HG03565 (cell line): ENCODE measurements at regions not wholly inside any gene's neighbourhood (a gene's known extent, or its start where the extent isn't known, plus 50 kb on each side); places are given as distances from the start of the nearest gene placed in this dataset.
"Not testable (repeated sequence)": the region's sequence is repeated elsewhere in the genome, so short reads cannot be mapped to it uniquely, and the experiment has no call there.

ENCODE experiments used
- ATAC-seq: cut with Tn5 transposase; IDR thresholded peaks from one replicate; pipeline ENCODE4 v1.9.1; 2021; ENCODE audit warnings: mild to moderate bottlenecking, moderate library complexity; ENCODE audit not compliant: unreplicated experiment

DNA sequence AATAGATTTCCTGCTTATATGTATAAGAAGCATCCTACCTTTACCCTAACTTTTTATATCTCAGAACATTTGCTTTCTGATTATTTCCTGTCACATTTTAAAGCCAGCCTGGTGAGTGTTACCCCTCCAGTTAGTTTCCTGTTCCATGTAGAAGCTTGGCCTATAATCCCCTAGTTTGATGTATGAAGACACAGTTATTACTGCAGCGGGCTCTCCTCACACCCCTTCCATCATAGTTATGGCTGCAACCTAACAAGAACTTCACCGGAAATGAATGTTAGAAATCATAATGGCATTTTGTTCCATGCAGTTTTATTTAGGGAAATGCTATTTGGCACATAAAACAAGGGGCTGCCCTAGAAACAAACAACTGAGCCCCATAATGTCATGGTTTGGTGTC is 400.2 kb upstream of the SETBP1 start:
- no peak for ATAC-seq

DNA sequence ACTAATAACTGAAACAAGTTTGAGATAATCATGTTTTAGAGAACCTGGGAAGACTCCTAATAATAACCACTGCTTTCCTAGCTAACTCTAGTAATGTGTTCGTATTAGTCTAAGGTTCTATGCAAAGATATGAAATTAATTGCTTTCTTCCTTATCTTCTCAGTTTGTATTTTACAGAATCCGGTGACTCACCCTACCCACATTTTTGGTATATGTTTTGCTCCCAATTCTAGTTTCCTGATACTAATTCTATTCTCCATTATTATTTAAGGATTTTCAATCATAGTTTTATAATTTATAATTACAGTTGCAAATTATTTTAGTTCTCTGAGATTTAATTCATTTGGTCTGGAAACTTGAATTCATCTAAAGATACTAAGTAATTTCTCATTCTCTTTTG is 394.6 kb upstream of the SETBP1 start:
- no peak for ATAC-seq

DNA sequence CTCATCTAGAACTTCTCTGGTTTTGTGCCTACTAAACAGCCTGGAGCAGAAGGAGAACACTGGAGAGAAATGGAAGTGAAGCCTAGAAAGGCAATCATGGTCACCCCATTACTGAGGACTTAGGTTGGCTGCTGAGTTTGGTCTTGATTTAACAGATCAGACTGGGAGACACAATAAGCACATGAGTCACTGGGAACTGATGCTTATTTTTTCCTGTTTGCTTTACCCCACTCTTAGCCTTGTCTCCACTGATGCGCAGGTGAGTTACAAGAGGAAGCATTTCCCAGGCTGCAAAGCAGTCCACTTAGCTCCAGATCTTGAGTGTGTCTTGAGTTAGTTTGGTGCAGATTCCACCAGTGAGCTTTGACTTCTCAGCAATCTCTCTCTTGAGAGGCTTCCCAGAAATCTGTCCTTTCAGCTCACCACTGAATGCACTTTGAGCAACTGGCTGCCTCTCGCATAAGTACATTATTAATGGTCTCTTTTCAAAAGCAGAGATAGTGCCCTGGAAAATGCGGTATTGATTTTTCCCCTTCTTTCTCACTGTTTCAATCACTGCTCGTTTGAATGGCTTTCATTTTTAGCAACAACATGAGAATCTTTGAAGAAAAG is 390.2 kb upstream of the SETBP1 start:
- ATAC-seq, result no peak

DNA sequence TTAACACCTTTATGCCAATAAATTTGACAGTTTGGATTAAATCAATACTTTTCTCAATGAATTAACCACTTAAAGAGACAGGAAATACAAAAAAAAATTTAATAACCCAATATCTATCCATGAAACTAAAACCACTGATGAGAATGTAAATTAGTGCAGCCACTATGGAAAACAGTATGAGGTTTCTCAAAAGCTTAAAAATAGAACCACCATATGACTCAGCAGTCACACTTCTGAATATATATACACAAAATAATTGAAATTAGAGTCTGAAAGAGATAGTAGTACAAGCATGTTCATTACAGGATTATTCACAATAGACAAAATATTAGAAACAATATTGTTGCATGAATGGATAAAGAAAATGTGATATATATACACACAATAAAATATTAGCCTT is 382.1 kb upstream of the SETBP1 start:
- ATAC-seq, result no peak

DNA sequence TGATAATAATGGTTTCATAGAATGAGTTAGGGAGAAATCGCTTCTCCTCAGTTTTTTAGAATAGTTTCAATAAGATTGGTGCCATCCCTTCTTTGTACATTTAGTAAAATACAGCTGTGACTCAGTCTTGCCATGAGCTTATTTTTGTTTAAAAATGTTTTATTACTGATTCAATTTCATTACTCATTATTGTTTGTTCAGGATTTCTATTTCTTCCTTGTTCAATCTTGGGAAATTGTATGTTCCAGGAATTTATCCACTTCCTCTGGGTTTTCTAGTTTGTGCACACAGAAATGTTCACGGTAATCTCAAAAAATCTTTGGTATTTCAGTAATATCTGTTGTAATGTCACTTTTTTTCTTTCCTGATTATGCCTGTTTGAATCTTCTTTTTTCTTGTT is 371.5 kb upstream of the SETBP1 start:
- no peak for ATAC-seq

DNA sequence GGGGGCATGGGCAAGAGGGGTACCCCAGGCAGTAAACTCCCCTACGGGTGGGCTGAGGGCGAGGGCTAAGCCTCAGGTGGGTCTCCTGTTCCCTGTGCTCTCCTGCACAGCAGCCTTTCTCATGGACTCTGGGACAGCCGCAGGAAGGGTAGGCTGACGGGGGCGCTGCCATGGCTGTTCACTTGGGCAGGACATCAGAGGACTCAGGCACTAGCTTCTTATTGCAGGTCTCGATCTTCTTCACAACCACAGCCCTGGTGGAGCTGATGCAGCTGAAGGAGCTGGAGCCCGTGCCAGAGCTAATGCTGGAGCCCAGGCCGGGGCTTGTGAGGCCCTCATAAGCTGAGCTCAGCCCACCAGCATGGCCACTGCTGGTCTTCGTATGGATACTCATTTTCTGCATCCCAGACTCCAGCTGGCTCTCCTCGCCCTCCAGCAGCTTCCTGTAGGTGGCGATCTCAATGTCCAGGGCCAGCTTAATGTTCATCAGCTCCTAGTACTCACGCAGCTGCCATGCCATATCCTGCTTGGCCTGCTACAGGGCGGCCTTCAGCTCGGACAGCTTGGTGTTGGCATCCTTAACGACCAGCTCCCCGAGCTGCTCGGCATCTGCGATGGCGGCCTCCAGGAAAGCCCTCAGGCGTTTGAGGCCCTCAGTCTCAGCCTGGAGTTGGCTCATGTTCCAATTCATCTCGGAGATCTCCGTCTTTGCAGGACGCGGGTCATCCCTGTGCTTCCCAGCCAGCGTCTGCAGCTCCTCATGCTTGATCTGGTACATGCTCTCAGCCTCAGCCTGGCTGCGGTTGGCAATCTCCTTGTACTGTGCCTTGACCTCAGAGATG is 359.8 kb upstream of the SETBP1 start:
- no peak for ATAC-seq

DNA sequence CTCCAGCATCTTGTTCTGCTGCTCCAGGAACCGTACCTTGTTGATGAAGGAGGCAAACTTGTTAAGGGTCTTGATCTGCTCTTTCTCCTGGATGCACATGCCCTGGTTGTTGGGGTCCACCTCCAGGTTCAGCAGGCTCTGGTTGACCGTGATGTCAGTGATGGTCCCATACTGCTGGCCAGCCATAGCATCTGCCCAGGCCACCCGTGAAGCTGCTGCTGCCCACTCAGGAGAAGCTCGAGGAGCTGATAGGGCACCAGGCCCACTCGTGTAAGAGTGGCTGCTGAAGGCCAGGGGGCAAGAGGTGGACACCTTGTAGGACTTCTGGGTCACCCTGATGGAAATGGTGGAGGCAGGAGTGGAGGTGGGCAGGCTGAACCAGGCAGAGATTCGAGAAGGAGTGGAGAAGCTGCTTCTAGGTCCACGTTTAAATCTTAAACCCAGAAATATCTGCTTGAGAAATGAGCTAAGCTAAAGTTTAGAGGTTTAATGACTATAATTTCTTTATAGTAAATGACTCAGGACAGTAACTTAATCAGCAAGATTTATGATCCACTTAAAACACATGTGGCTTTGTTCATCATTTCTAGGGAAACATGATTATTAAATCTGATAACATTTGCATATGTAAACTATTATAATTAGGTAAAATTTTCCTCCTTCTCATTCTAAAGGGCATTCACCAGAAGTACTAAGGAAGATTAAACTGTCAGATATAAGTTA is 358.7 kb upstream of the SETBP1 start:
- no peak for ATAC-seq

DNA sequence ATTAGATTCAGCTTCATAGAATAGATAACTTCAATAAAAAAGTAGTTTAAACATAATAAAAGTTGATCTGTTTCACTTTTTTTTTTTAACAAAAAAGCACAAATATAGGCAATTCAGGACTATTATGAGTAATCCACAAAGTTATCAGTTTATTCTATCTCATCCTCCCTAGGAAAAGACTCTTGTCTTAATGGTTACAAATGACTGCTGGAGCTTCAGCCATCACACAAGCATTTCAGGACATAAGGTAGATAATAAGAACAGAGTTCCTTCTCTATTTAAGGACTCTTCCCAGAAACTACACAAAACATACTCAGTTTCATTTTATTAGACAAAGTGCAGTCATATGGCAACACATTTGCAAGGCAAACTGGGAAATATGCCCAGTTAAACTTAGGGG is 357.6 kb upstream of the SETBP1 start:
- no peak for ATAC-seq

DNA sequence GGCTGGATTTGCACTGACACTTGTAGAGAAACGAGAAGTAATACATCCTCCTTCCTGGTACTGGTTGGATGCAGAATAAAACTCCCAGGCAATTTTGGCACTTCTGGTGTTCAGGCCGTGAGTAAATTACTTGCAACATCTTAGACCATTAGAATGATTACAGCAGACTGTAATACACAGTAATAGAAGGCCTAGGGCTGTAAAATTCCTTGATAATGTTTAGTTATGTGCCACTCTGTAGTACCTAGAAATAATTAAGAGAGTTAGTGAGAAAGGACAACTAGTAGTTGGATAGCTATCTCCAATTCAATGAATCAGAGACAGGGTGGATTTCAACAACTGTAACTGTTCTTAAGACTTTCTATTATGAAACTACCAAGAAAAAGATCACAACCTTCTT is 356.3 kb upstream of the SETBP1 start:
- no peak for ATAC-seq

DNA sequence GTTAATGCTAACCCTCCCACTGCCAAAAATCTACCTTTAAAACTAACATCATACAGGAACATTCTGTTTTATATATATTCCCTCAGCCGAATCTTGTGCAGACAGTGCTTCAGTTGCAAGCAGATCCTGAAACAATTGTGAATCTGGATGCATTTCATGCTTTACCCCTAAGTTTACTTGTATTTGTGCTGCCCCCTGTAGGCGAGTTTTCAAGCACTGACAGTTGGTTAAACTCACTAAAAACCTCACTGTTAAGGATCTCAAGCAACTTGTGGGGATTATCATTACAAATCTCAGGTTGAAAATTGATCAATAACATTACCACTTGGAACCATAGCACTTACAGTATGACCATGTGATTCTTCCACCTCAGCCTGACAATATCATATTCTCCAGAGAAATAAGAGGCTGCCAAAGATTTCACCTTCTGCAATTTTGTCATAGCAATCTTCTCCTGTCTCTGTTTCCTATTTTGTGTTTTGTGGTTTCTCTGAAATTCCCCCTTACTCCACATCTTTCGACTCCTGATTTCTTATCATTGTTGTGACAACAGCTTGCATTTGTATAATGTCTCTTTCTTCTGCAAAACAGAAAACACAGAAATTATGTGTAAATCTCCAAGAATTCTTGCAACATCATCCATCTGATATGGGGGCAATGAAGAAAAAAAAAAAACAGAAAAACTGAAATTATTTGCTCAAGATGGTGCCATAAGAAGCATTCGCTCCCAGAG is 354.6 kb upstream of the SETBP1 start:
- no peak for ATAC-seq

DNA sequence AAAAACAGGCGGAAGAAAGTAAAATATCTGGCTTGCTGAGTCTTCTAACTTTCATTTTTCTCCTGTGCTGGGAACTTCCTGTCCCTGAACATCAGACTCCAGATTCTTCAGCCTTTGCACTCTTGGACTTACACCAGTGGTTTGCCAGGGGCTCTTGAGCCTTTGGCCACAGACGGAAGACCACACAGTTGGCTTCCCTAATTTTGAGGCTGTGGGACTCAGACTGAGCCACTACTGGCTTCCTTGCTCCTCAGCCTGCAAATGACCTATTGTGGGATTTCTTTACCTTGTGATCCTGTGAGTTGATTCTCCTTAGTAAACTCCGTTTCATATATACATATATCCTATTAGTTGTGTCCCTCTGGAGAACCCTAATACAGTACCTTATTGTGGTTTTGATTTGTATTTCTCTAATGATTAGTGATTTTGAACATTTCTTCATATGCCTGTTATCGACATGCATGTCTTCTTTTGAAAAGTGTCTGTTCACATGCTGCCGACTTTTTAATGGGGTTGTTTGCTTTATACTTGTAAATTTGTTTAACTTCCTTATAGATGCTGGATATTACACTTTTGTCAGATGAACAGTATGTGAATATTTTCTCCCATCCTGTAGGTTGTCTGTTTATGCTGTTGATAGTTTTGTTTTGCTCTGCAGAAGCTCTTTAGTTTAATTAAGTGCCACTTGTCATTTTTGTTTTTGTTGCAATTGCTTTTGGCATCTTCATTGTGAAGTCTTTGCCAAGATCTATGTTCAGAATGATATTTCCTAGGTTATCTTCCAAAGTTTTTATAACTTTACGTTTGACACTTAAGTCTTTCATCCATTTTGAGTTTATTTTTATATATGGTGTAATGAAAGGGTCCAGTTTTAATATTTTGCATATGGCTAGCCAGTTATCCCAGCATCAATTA is 348.8 kb upstream of the SETBP1 start:
- ATAC-seq, result no peak

DNA sequence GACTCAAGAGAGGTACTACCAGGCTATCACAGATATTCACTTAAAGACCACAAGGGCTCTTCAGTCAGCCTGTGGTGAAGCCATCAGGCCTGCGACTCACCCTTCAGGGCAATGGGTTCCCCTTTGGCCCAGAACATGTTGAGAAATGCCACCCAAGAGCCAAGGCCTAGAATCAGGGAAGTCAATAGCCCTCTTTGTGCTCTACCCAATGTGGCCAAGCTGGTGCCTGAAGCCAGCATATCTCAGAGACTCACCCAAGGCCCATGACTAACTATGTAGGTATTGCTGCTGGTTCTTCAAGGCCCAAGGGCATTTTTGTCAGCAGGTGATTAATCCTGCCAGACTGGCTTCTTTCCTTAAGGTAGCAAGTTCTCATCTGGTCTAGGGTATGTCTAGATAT is 338.9 kb upstream of the SETBP1 start:
- no peak for ATAC-seq

DNA sequence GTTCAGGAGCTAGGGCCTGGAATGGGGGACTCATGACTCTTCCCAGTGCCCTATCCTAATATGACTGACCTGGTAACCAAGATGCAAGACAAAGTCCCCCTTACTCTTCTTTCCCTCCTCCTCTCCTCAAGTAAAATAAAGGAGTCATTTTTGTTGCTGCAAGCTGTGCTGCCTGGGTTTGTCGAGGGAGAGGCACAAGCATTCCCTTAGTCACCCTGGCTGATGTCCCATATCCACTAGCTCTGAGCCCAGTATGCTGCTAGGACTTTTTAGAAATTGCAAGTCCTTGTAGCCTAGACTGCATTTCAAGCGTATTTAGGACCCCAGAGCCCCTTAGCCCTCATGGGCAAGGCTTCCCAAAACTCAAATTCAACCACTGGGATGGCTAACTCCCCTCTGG is 338.5 kb upstream of the SETBP1 start:
- ATAC-seq, result no peak

DNA sequence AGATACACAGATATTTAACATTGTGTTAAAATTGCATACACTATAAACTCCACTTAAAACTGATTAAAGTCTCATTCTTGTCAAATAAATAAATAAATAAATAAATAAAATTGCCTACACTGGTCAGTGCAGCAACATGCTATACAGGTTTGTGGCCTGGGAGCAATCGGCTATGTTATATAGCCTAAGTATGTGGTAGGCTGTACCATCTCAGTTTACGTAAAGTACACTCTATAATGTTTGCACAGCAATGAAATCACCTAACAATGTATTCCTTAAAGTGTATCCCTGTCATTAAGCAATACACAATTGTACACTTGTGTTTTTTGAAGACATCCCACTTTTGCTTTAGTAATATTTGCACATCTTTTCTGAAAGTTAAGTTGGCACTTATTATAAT is 337.7 kb upstream of the SETBP1 start:
- ATAC-seq, result no peak

DNA sequence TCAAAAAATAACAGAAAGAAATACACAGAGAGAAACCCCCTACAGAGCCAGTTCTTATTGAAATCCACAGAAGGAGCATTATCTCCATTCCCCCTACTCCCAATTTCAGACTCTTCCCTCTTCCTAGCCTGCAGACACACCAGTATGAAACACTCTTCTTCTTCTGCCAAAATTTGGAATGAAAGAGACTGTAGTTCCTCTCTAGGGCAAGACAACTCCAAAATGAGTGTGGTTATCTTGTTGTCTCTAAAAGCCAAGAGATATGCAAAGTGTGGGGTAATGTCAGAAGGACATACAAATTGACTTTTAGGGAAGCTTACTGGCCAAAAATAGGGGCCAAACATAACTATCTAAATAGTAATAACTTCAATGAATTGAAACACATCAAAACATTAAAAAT is 337.1 kb upstream of the SETBP1 start:
- no peak for ATAC-seq

DNA sequence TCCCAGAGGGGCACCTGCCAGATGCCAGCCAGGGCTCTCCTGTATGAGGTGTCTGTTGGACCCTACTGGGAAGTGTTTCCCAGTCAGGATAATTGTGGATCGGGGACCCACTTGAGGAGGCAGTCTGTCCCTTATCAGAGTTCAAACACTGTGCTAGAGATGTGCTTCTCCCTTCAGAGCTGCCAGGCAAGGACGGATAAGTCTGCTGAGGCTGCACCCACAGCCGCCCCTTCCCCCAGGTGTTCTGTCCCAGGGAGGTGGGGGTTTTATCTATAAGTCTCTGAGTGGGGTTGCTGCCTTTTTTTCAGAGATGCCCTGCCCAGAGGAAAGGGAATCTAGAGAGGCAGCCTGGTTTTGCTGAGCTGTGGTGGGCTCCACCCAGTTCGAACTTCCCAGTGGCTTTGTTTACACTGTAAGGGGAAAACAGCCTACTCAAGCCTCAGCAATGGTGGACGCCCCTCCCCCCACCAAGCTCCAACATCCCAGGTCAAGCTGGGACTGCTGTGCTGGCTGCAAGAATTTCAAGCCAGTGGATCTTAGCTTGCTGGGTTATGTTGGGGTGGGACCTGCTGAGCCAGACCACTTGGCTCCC is 324.0 kb upstream of the SETBP1 start:
- ATAC-seq, result no peak

DNA sequence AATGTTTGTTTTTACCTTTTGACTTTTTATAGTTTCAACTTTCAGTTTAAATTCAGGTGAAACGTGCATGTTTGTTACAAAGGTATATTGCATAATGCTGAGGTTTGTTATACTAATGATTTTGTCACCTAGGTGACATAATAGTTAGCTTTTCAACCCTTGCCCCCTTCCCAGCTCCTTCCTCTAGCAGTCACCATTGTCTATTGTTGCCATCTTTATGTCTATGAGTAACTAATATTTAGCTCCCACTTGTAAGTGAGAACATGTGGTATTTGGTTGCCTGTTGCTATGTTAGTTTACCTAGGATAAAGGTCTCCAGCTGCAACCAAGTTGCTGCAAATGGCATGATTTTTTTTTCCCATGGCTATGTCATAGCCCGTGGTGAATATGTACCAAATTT is 322.3 kb upstream of the SETBP1 start:
- no peak for ATAC-seq

DNA sequence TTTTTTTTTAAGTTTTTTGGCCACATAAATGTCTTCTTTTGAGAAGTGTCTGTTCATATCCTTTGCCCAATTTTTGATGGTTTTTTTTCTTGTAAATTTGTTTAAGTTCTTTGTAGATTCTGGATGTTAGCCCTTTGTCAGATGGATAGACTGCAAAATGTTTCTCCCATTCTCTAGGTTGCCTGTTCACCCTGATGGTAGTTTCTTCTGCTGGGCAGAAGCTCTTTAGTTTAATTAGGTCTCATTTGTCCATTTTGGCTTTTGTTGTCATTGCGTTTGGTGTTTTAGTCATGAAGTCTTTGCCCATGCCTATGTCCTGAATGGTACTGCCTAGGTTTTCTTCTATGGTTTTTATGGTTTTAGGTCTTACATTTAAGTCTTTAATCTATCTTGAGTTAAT is 320.9 kb upstream of the SETBP1 start:
- not testable (repeated sequence) for ATAC-seq

DNA sequence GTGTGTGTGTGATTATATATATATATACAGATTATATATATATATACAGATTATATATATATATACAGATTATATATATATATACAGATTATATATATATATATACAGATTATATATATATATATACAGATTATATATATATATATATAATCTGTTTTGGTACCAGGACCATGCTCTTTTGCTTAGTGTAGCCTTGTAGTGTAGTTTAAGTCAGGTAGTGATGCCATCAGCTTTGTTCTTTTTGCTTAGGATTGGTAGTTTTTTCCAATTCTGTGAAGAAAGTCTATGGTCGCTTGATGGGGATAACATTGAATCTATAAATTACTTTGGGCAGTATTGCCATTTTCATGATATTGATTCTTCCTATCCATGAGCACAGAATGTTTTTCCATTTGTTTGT is 318.5 kb upstream of the SETBP1 start:
- ATAC-seq, result not testable (repeated sequence)

DNA sequence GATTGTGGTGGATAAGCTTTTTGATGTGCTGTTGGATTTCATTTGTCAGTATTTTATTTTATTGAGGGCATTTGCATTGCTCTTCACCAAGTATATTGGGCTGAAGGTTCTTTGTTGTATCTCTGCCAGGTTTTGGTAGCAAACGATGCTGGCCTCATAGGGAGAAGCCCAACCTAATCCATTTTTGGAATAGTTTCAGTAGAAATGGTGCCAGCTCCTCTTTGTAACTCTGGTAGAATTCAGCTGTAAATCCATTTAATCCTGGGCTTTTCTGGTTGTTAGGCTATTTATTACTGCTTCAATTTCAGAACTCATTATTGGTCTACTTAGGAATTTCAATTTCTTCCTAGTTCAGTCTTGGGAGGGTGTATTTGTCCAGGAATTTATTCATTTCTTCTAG is 309.8 kb upstream of the SETBP1 start:
- no peak for ATAC-seq
